Hepatocyte (in vitro differentiated cells): ENCODE measurements at regions not wholly inside any gene's neighbourhood (a gene's known extent, or its start where the extent isn't known, plus 50 kb on each side); places are given as distances from the start of the nearest gene placed in this dataset.

Experiments
- EZH2 ChIP-seq: fragments of 200-600 bp; sonication (generic); IDR thresholded peaks from 2 replicates; pipeline ENCODE4 v1.6.1; 2016; ENCODE audit warnings: antibody characterized with exemption, mild to moderate bottlenecking, borderline replicate concordance
- EZH2phosphoT487 ChIP-seq: fragments of 200-600 bp; sonication (generic); IDR thresholded peaks from one replicate; pipeline ENCODE4 v1.6.1; 2018; ENCODE audit warnings: antibody characterized with exemption, mild to moderate bottlenecking, low read depth, moderate library complexity; ENCODE audit not compliant: unreplicated experiment, severe bottlenecking
- TF ChIP-seq, protein P1 (sequence below): fragments of 200-600 bp; sonication (generic); IDR thresholded peaks from 2 replicates; pipeline ENCODE4 v1.5.1; 2016; ENCODE audit warnings: antibody characterized with exemption, mild to moderate bottlenecking; ENCODE audit not compliant: poor library complexity

DNA sequence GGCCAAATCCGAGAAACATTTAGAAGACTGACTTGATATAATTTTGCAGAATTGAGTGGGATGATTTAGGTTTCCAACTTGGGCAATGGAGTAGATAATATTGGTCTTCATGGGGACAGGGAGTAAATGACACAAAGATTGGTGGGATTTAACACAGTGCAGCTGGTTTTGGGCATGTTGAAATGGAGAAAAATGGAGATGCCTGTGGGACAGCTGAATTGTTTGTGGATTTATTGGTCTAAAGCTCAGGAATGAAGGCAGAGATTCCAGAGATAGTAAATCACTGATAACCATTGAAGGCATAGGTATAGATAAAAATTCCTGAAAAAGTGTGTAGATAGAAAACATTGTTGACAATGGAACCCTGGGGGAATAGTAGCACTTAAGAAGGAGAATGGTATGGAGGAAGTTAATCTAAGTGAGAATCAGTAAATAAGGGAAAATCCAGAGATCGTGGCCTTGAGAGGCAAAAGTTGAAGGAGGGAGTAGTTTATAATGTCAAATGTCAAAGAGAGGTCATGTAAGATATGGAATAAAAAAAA, 120.9 kb upstream of the ATP2B1 start:
- TF ChIP-seq, protein P1, sequence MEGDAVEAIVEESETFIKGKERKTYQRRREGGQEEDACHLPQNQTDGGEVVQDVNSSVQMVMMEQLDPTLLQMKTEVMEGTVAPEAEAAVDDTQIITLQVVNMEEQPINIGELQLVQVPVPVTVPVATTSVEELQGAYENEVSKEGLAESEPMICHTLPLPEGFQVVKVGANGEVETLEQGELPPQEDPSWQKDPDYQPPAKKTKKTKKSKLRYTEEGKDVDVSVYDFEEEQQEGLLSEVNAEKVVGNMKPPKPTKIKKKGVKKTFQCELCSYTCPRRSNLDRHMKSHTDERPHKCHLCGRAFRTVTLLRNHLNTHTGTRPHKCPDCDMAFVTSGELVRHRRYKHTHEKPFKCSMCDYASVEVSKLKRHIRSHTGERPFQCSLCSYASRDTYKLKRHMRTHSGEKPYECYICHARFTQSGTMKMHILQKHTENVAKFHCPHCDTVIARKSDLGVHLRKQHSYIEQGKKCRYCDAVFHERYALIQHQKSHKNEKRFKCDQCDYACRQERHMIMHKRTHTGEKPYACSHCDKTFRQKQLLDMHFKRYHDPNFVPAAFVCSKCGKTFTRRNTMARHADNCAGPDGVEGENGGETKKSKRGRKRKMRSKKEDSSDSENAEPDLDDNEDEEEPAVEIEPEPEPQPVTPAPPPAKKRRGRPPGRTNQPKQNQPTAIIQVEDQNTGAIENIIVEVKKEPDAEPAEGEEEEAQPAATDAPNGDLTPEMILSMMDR, result no peak
- TF ChIP-seq EZH2 (no peak), EZH2phosphoT487 (no peak)
